ENCODE measurements at regions not wholly inside any gene's neighbourhood (a gene's known extent, or its start where the extent isn't known, plus 50 kb on each side); places are given as distances from the start of the nearest gene placed in this dataset.

GRCh38 chr4:163922302-163922701 lies 427.8 kb downstream of the TMA16 start:
- intact Hi-C loops (cut with DNase I), result no loop called here
- 81 to 82% methylated on average over 2 of the region's 2 CpGs for WGBS, 2 donors
- H3K36me3 ChIP-seq, result no peaks in the 10 kb centered on the region

GRCh38 chr4:163923092-163923491 lies 428.6 kb downstream of the TMA16 start:
- H3K4me1 ChIP-seq, result no peaks in the 10 kb centered on the region
- no peaks in the 10 kb centered on the region for H3K36me3 ChIP-seq
- intact Hi-C loops (cut with DNase I), result no loop called here
- WGBS, 2 donors, result 82 to 83% methylated on average over 2 of the region's 2 CpGs
- H3K27ac ChIP-seq, result no peak overlapping the region
- H3K4me3 ChIP-seq (replicated peaks in 1 of 3), result no peak overlapping the region
- H3K9me3 ChIP-seq, result no peaks in the 10 kb centered on the region
- no peak for DNase-seq
- H3K27me3 ChIP-seq, result no peaks in the 10 kb centered on the region
- TF ChIP-seq POLR2A (IDR thresholded peaks at IDR 0.05), result no peak
- TF ChIP-seq, protein P1, sequence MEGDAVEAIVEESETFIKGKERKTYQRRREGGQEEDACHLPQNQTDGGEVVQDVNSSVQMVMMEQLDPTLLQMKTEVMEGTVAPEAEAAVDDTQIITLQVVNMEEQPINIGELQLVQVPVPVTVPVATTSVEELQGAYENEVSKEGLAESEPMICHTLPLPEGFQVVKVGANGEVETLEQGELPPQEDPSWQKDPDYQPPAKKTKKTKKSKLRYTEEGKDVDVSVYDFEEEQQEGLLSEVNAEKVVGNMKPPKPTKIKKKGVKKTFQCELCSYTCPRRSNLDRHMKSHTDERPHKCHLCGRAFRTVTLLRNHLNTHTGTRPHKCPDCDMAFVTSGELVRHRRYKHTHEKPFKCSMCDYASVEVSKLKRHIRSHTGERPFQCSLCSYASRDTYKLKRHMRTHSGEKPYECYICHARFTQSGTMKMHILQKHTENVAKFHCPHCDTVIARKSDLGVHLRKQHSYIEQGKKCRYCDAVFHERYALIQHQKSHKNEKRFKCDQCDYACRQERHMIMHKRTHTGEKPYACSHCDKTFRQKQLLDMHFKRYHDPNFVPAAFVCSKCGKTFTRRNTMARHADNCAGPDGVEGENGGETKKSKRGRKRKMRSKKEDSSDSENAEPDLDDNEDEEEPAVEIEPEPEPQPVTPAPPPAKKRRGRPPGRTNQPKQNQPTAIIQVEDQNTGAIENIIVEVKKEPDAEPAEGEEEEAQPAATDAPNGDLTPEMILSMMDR (IDR thresholded peaks at IDR 0.05), result no peak

More at GRCh38 chr4:163922302-163922701, 427.8 kb downstream of the TMA16 start:
- no peak for DNase-seq
- Histone ChIP-seq H3K9me3 (no peaks in the 10 kb centered on the region), H3K27me3 (no peaks in the 10 kb centered on the region), H3K4me1 (no peaks in the 10 kb centered on the region), H3K27ac (no peak overlapping the region), H3K4me3 (replicated peaks in 1 of 3) (no peak overlapping the region)
- TF ChIP-seq, protein P1 (IDR thresholded peaks at IDR 0.05), result no peak
- no peak for TF ChIP-seq POLR2A (IDR thresholded peaks at IDR 0.05)

DNA sequence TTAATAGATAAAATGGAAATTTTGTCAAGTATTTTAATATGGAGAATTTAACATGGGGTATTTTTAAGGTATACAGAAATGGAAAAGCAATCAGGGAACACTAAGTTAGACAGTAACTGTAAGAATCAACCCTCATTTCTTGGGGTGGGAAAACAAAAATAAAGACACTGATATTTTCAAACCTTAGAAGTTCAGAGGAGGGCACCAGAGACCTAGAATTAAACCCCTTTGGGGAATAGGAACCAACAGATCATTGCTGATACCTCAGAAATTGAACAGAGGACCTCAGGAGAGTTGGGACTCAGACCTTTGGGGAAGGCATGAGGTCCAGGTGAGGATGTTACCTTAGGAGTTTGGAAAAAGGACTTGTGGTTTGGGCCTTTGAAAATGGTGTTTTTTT lies 435.6 kb downstream of the TMA16 start:
- H3K4me1 ChIP-seq, result no peaks in the 10 kb centered on the region
- intact Hi-C loops (cut with DNase I), result no loop called here
- no peak overlapping the region for H3K4me3 ChIP-seq (replicated peaks in 1 of 3)
- H3K27me3 ChIP-seq, result no peaks in the 10 kb centered on the region
- no peak for TF ChIP-seq POLR2A (IDR thresholded peaks at IDR 0.05)
- TF ChIP-seq, protein P1 (IDR thresholded peaks at IDR 0.05), result no peak
- DNase-seq, result no peak
- no peak overlapping the region for H3K27ac ChIP-seq
- H3K9me3 ChIP-seq, result no peaks in the 10 kb centered on the region
- H3K36me3 ChIP-seq, result no peaks in the 10 kb centered on the region

DNA sequence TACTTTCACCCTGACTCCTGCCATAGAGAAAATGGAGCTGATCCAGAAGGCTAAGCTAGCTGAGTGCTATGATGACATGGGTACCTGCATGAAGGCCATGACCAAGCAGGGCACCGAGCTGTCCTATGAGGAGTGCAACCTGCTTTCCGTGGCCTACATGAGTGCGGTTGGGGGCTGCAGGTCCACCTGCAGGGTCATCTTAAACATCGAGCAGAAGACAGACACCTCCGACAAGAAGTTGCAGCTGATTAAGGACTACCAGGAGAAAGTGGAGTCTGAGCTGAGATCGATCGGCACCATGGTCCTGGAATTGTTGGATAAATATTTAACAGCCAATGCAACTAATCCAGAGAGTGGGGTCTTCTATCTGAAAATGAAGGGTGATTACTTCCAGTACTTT lies 438.0 kb downstream of the TMA16 start:
- H3K27me3 ChIP-seq, result no peaks in the 10 kb centered on the region
- WGBS, 2 donors, result 94 to 99% methylated on average over 7 of the region's 7 CpGs
- no peaks in the 10 kb centered on the region for H3K4me1 ChIP-seq
- TF ChIP-seq, protein P1 (IDR thresholded peaks at IDR 0.05), result no peak
- TF ChIP-seq POLR2A (IDR thresholded peaks at IDR 0.05), result no peak
- H3K9me3 ChIP-seq, result no peaks in the 10 kb centered on the region
- H3K36me3 ChIP-seq, result no peaks in the 10 kb centered on the region
- intact Hi-C loops (cut with DNase I), result no loop called here
- no peak overlapping the region for H3K4me3 ChIP-seq (replicated peaks in 1 of 3)
- no peak for DNase-seq
- H3K27ac ChIP-seq, result no peak overlapping the region

GRCh38 chr4:163939597-163939996 lies 445.1 kb downstream of the TMA16 start:
- intact Hi-C loops (cut with DNase I), result no loop called here
- TF ChIP-seq, protein P1 (IDR thresholded peaks at IDR 0.05), result no peak
- no peak for TF ChIP-seq POLR2A (IDR thresholded peaks at IDR 0.05)
- Histone ChIP-seq H3K4me3 (replicated peaks in 1 of 3) (no peak overlapping the region), H3K27ac (no peak overlapping the region), H3K36me3 (no peaks in the 10 kb centered on the region), H3K27me3 (no peaks in the 10 kb centered on the region), H3K9me3 (no peaks in the 10 kb centered on the region), H3K4me1 (no peaks in the 10 kb centered on the region)
- DNase-seq, result no peak
- 91 to 100% methylated on average over 1 of the region's 1 CpG for WGBS, 2 donors
